ENCODE measurements at regions not wholly inside any gene's neighbourhood (a gene's known extent, or its start where the extent isn't known, plus 50 kb on each side); places are given as distances from the start of the nearest gene placed in this dataset.

DNA sequence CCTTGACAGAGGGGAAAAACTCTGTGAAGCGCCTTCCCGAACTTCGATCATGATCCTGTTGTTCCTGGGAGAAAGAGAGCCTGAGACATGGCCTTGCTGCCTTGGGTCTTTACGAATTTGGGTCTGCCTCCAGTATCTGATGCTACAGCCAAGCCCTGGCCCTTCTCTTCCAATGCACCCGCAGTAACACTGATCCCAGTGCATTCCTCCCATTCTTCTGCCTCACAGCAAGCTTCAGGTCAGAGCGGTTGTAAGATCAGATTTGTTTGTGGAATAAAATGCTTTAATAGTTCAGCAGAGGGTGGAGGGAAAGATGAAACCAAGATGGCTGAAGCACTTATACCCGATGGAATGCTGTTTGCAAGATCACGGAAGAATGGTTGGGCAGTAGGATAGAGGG is 196.7 kb upstream of the SIX2 start:
- no peak for ATAC-seq
- TF ChIP-seq SNAI2 (CRISPR knock-in tag; IDR thresholded peaks at IDR 0.05) (no peak), PATZ1 (CRISPR knock-in tag; IDR thresholded peaks at IDR 0.05; ENCODE audit: borderline replicate concordance) (no peak), ZFP3 (CRISPR knock-in tag; IDR thresholded peaks at IDR 0.05) (no peak), RARB (CRISPR knock-in tag; IDR thresholded peaks at IDR 0.05) (no peak), PPARA (CRISPR knock-in tag; IDR thresholded peaks at IDR 0.05; ENCODE audit: borderline replicate concordance) (no peak), ZNF8 (CRISPR knock-in tag; IDR thresholded peaks at IDR 0.05) (no peak), ISL1 (CRISPR knock-in tag; IDR thresholded peaks at IDR 0.05) (no peak), ARNTL (CRISPR knock-in tag; IDR thresholded peaks at IDR 0.05; ENCODE audit: borderline replicate concordance, low read depth) (no peak), TOX (CRISPR knock-in tag; IDR thresholded peaks at IDR 0.05; ENCODE audit: borderline replicate concordance) (no peak), ZNF565 (CRISPR knock-in tag; conservative IDR thresholded peaks at IDR 0.05; ENCODE audit: low read depth) (no peak), TSHZ2 (CRISPR knock-in tag; IDR thresholded peaks at IDR 0.05) (no peak), ZFP30 (CRISPR knock-in tag; IDR thresholded peaks at IDR 0.05) (no peak), TCF4 (CRISPR knock-in tag; IDR thresholded peaks at IDR 0.05; ENCODE audit: borderline replicate concordance) (no peak), GLIS3 (CRISPR knock-in tag; IDR thresholded peaks at IDR 0.05) (no peak)

DNA sequence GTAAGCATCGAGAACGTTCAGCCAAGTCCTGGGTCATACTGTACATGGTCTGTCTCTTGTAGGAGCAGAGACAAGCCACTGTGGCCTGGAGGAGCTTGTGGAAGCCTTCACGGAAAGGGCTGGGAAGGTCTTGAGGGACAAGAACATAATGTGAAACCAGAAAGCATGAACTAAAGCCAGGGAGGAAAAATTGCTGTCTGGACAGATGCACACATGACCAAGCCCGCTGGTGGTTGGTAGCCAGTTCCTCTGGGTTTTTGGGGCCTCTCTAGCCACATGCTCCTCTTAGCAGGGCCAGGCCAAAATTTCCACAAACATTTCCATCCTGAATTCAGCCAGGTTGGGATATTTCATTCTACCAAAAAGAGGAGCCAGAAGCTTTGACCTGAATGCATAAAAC is 196.2 kb upstream of the SIX2 start:
- no peak for ATAC-seq
- no peak for TF ChIP-seq PPARA (CRISPR knock-in tag; IDR thresholded peaks at IDR 0.05; ENCODE audit: borderline replicate concordance)
- TF ChIP-seq, protein P1, sequence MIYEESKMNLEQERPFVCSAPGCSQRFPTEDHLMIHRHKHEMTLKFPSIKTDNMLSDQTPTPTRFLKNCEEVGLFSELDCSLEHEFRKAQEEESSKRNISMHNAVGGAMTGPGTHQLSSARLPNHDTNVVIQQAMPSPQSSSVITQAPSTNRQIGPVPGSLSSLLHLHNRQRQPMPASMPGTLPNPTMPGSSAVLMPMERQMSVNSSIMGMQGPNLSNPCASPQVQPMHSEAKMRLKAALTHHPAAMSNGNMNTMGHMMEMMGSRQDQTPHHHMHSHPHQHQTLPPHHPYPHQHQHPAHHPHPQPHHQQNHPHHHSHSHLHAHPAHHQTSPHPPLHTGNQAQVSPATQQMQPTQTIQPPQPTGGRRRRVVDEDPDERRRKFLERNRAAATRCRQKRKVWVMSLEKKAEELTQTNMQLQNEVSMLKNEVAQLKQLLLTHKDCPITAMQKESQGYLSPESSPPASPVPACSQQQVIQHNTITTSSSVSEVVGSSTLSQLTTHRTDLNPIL (CRISPR knock-in tag; IDR thresholded peaks at IDR 0.05; ENCODE audit: low read depth), result no peak
- no peak for TF ChIP-seq GLIS3 (CRISPR knock-in tag; IDR thresholded peaks at IDR 0.05)
- TF ChIP-seq TOX (CRISPR knock-in tag; IDR thresholded peaks at IDR 0.05; ENCODE audit: borderline replicate concordance), result no peak
- no peak for TF ChIP-seq ZFP3 (CRISPR knock-in tag; IDR thresholded peaks at IDR 0.05)
- TF ChIP-seq CSRNP3 (CRISPR knock-in tag; IDR thresholded peaks at IDR 0.05), result no peak
- no peak for TF ChIP-seq TCF4 (CRISPR knock-in tag; IDR thresholded peaks at IDR 0.05; ENCODE audit: borderline replicate concordance)

GRCh38 chr2:45203400-45203799 is 194.1 kb upstream of the SIX2 start:
- no peak for ATAC-seq
- TF ChIP-seq TSHZ2 (CRISPR knock-in tag; IDR thresholded peaks at IDR 0.05) (no peak), OSR1 (CRISPR knock-in tag; IDR thresholded peaks at IDR 0.05) (no peak), PATZ1 (CRISPR knock-in tag; IDR thresholded peaks at IDR 0.05; ENCODE audit: borderline replicate concordance) (no peak), ZNF565 (CRISPR knock-in tag; conservative IDR thresholded peaks at IDR 0.05; ENCODE audit: low read depth) (no peak)
- TF ChIP-seq, protein P1 (CRISPR knock-in tag; IDR thresholded peaks at IDR 0.05; ENCODE audit: low read depth), result no peak
